ENCODE measurements at regions not wholly inside any gene's neighbourhood (a gene's known extent, or its start where the extent isn't known, plus 50 kb on each side); places are given as distances from the start of the nearest gene placed in this dataset.
"Not testable (repeated sequence)": the region's sequence is repeated elsewhere in the genome, so short reads cannot be mapped to it uniquely, and the experiment has no call there.

GRCh38 chr22:16911340-16911739, 86.1 kb upstream of the XKR3 start:
- DNase-seq, result not testable (repeated sequence)

DNA sequence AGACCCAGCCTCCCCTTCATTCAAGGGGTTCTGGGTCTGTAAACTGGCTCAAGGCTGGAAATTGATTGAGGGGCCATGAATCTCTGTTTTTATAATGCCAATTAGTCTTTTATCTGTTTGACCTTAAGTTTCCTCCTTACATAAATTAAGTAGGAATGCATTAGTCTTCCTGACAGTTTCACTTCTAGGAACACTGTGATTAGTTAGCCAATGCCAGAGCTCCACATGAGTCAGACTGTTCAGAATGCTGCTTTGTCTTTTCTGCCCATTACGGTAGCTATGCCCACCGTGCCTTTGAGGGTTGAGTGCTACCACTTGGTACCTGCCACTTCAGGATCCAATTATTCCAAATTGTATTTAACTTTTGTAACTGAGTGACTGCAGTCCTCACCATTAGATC, 76.8 kb upstream of the XKR3 start:
- DNase-seq, result not testable (repeated sequence)

DNA sequence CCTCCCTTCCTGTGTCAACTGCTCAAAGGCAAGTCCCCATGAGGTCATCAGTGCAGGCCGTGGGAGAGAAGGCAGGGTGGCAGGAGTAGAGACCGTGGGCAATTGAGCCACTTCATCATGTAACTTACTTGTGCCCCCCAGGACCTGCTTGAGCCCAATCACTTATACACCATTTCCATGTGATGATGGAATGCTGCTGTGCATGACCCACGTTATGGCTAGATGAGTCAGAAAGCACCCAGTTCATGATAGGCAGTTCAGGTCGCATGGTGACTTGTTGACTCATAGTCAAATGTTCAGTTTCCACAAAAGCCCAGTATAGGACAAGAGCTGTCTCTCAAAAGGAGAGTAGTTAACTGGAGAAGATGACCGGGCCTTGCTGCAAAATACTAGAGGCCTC, 76.4 kb upstream of the XKR3 start:
- peak; percentile 6 for DNase-seq

GRCh38 chr22:16899358-16899757, 74.1 kb upstream of the XKR3 start:
- DNase-seq, result not testable (repeated sequence)

DNA sequence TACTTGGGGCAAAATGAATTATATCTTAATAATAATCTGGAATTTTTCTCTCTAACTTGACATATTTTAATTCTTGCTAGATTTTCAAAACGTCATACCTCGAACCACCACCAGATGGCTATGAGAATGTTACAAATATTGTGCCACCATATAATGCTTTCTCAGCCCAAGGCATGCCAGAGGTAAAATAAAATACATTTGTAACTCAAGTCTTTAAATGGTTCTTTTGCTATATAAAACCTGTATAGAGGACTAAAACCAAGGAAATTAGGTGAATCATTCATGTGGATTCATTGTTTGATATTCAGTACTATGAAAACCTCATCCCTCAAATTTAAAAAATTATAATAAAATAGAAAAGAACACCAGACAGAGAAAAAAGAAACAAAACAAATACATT, 72.2 kb upstream of the XKR3 start:
- DNase-seq, result not testable (repeated sequence)

GRCh38 chr22:16891892-16892291, 66.7 kb upstream of the XKR3 start:
- DNase-seq, result not testable (repeated sequence)

GRCh38 chr22:16876339-16876738, 51.1 kb upstream of the XKR3 start:
- not testable (repeated sequence) for DNase-seq
